HCT116 (cell line): ENCODE measurements at regions not wholly inside any gene's neighbourhood (a gene's known extent, or its start where the extent isn't known, plus 50 kb on each side); places are given as distances from the start of the nearest gene placed in this dataset.

Experiments
- CTCF ChIP-seq, 3 experiments: fragments of 200-600 bp in 1 of 3; sonication (generic) in 1 of 3; IDR thresholded peaks in 2 of 3; conservative IDR thresholded peaks in 1 of 3; 2 replicates each; pipeline ENCODE4 v1.5.1; 2012 to 2017; ENCODE audit warnings: low read depth in 2 of 3, low read length in 2 of 3, antibody characterized with exemption in 1 of 3, borderline replicate concordance in 1 of 3, control low read depth in 1 of 3, mild to moderate bottlenecking in 1 of 3, mixed read lengths in 1 of 3, mixed run types in 1 of 3, moderate library complexity in 1 of 3; ENCODE audit not compliant: insufficient read depth in 1 of 3
- EZH2 ChIP-seq: fragments of 200-600 bp; sonication (generic); IDR thresholded peaks from 2 replicates; pipeline ENCODE4 v1.6.1; 2017; ENCODE audit warnings: antibody characterized with exemption, mixed run types
- POLR2A ChIP-seq: IDR thresholded peaks from 2 replicates; pipeline ENCODE4 v1.7.0; 2011; ENCODE audit warnings: borderline replicate concordance; ENCODE audit not compliant: insufficient read depth, insufficient read length; ENCODE audit errors: extremely low read depth
- RAD21 ChIP-seq: IDR thresholded peaks from 2 replicates; pipeline ENCODE4 v1.6.1; 2012; ENCODE audit warnings: low read depth, mild to moderate bottlenecking

- no peak for TF ChIP-seq CTCF (IDR thresholded peaks at IDR 0.05 in 2 of 3, conservative IDR thresholded peaks at IDR 0.05 in 1 of 3; ENCODE audit: borderline replicate concordance in 1 of 3, insufficient read depth in 1 of 3, low read depth in 2 of 3, low read length in 2 of 3)
- no peak for TF ChIP-seq POLR2A
- TF ChIP-seq RAD21 = no peak
- TF ChIP-seq EZH2 = no peak
These were observed 165.8 kb upstream of the TCF4 start for GRCh38 chr18:55753643-55754263.
